ENCODE measurements at regions not wholly inside any gene's neighbourhood (a gene's known extent, or its start where the extent isn't known, plus 50 kb on each side); places are given as distances from the start of the nearest gene placed in this dataset.

DNA sequence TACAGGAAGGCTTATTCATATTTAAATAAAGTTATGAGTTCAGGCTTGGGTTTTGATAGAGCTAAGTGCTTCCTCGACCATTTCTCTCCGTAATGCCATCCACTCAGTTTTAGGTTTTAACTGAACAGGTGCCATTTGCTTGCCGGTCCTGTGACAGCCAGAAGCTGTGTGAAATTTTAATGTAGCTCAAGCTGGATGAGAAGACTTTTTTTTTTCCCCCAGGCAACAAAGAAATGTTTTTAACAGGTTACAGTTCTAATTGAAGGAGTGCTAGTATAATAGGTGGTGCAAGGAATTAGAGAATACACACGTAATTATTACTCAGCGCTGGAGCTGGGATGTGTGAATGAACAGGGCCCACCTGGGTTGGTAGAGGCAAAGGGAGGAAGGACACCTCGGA, 502.3 kb downstream of the AACS start:
- TF ChIP-seq, protein P1, sequence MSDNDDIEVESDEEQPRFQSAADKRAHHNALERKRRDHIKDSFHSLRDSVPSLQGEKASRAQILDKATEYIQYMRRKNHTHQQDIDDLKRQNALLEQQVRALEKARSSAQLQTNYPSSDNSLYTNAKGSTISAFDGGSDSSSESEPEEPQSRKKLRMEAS (IDR thresholded peaks at IDR 0.05): no peak
- TF ChIP-seq CEBPB (IDR thresholded peaks at IDR 0.05): no peak
- TF ChIP-seq RAD21 (IDR thresholded peaks at IDR 0.05; ENCODE audit: low read depth): no peak
- TF ChIP-seq, protein P2, sequence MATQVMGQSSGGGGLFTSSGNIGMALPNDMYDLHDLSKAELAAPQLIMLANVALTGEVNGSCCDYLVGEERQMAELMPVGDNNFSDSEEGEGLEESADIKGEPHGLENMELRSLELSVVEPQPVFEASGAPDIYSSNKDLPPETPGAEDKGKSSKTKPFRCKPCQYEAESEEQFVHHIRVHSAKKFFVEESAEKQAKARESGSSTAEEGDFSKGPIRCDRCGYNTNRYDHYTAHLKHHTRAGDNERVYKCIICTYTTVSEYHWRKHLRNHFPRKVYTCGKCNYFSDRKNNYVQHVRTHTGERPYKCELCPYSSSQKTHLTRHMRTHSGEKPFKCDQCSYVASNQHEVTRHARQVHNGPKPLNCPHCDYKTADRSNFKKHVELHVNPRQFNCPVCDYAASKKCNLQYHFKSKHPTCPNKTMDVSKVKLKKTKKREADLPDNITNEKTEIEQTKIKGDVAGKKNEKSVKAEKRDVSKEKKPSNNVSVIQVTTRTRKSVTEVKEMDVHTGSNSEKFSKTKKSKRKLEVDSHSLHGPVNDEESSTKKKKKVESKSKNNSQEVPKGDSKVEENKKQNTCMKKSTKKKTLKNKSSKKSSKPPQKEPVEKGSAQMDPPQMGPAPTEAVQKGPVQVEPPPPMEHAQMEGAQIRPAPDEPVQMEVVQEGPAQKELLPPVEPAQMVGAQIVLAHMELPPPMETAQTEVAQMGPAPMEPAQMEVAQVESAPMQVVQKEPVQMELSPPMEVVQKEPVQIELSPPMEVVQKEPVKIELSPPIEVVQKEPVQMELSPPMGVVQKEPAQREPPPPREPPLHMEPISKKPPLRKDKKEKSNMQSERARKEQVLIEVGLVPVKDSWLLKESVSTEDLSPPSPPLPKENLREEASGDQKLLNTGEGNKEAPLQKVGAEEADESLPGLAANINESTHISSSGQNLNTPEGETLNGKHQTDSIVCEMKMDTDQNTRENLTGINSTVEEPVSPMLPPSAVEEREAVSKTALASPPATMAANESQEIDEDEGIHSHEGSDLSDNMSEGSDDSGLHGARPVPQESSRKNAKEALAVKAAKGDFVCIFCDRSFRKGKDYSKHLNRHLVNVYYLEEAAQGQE (IDR thresholded peaks at IDR 0.05; ENCODE audit: low read depth): no peak
- TF ChIP-seq CREB1 (IDR thresholded peaks at IDR 0.05; ENCODE audit: low read depth): no peak
- no peak for TF ChIP-seq ZBTB7A (IDR thresholded peaks at IDR 0.05; ENCODE audit: low read depth)
- no peak for TF ChIP-seq EP300 (IDR thresholded peaks at IDR 0.05; ENCODE audit: borderline replicate concordance)
- TF ChIP-seq YY1 (IDR thresholded peaks at IDR 0.05; ENCODE audit: low read depth): no peak
- TF ChIP-seq EGR1 (IDR thresholded peaks at IDR 0.05): no peak
- TF ChIP-seq TAF1 (IDR thresholded peaks at IDR 0.05; ENCODE audit: low read depth): no peak
